Spinal cord (tissue), 9 donors: ENCODE measurements at regions not wholly inside any gene's neighbourhood (a gene's known extent, or its start where the extent isn't known, plus 50 kb on each side); places are given as distances from the start of the nearest gene placed in this dataset.
A peak's percentile ranks its signal among the peaks of the same experiment; 100 is the strongest.
"Not testable (repeated sequence)": the region's sequence is repeated elsewhere in the genome, so short reads cannot be mapped to it uniquely, and the experiment has no call there.

Experiments used
- DNase-seq, 6 donors: peaks; one replicate each; pipeline versions ENCODE4 v3.0.0 to v3.0.0-alpha.2; 2013 to 2015; ENCODE audit warnings: low spot score in 6 of 6, low read depth in 4 of 6
- H3K27ac ChIP-seq: one replicate; pipeline ENCODE4 v1.5.1; 2013; ENCODE audit warnings: low read depth, low read length, control low read depth
- H3K27me3 ChIP-seq: one replicate; pipeline ENCODE4 v1.6.1; 2013; ENCODE audit warnings: low read length; ENCODE audit not compliant: control insufficient read depth, insufficient read depth
- H3K36me3 ChIP-seq: one replicate; pipeline ENCODE4 v1.6.1; 2013; ENCODE audit warnings: low read length; ENCODE audit not compliant: control insufficient read depth, insufficient read depth
- H3K4me1 ChIP-seq: one replicate; pipeline ENCODE4 v1.6.1; 2013; ENCODE audit warnings: low read length; ENCODE audit not compliant: control insufficient read depth, insufficient read depth
- H3K4me3 ChIP-seq: one replicate; pipeline ENCODE4 v1.5.1; 2013; ENCODE audit warnings: low read depth, low read length, control low read depth
- H3K9me3 ChIP-seq: one replicate; pipeline ENCODE4 v1.6.1; 2013; ENCODE audit warnings: low read length; ENCODE audit not compliant: control insufficient read depth, insufficient read depth
- WGBS: methylation state at CpG from one replicate; pipeline ENCODE4 v1.1.5; 2013; ENCODE audit warnings: missing lambda C conversion rate; ENCODE audit not compliant: insufficient coverage; 5-methylcytosine and 5-hydroxymethylcytosine counted together
- donor health status: healthy.

- Histone ChIP-seq H3K27me3 (no peaks in the 10 kb centered on the region), H3K4me3 (no peak overlapping the region), H3K27ac (no peak overlapping the region), H3K4me1 (no peaks in the 10 kb centered on the region), H3K36me3 (no peaks in the 10 kb centered on the region), H3K9me3 (no peaks in the 10 kb centered on the region)
- DNase-seq: no peak
These were observed 73.1 kb upstream of the RBMS1 start for GRCh38 chr2:160566717-160567116.

- WGBS: 98% methylated on average over 3 of the region's 3 CpGs
- H3K27me3 ChIP-seq: no peaks in the 10 kb centered on the region
- no peaks in the 10 kb centered on the region for H3K36me3 ChIP-seq
- no peak for DNase-seq
- no peaks in the 10 kb centered on the region for H3K9me3 ChIP-seq
- H3K27ac ChIP-seq: no peak overlapping the region
- no peak overlapping the region for H3K4me3 ChIP-seq
- no peaks in the 10 kb centered on the region for H3K4me1 ChIP-seq
These were observed 75.2 kb upstream of the RBMS1 start for GRCh38 chr2:160568856-160569255.

- H3K4me3 ChIP-seq: no peak overlapping the region
- no peak overlapping the region for H3K27ac ChIP-seq
- H3K36me3 ChIP-seq: no peaks in the 10 kb centered on the region
- 91% methylated on average over 2 of the region's 2 CpGs for WGBS
- no peaks in the 10 kb centered on the region for H3K9me3 ChIP-seq
- no peaks in the 10 kb centered on the region for H3K27me3 ChIP-seq
- no peaks in the 10 kb centered on the region for H3K4me1 ChIP-seq
- DNase-seq: no peak
These were observed 76.8 kb upstream of the RBMS1 start for GRCh38 chr2:160570376-160570775.

- Histone ChIP-seq H3K27me3 (no peaks in the 10 kb centered on the region), H3K4me3 (no peak overlapping the region), H3K36me3 (no peaks in the 10 kb centered on the region), H3K9me3 (no peaks in the 10 kb centered on the region), H3K4me1 (no peaks in the 10 kb centered on the region), H3K27ac (no peak overlapping the region)
- no peak for DNase-seq
- 100% methylated on average over 1 of the region's 1 CpG for WGBS
These were observed 81.0 kb upstream of the RBMS1 start for GRCh38 chr2:160574468-160575140.

GRCh38 chr2:160575368-160575767 lies 81.8 kb upstream of the RBMS1 start:
- Histone ChIP-seq H3K27me3 (no peaks in the 10 kb centered on the region), H3K9me3 (no peaks in the 10 kb centered on the region)
- DNase-seq: no peak

GRCh38 chr2:160576054-160576499 lies 82.5 kb upstream of the RBMS1 start:
- no peaks in the 10 kb centered on the region for H3K4me1 ChIP-seq
- no peaks in the 10 kb centered on the region for H3K9me3 ChIP-seq
- H3K27ac ChIP-seq: no peak overlapping the region
- no peak for DNase-seq
- H3K4me3 ChIP-seq: no peak overlapping the region
- no CpG with 5 or more reads among the region's 1 CpG for WGBS
- H3K27me3 ChIP-seq: no peaks in the 10 kb centered on the region
- H3K36me3 ChIP-seq: no peaks in the 10 kb centered on the region

More at GRCh38 chr2:160575368-160575767, 81.8 kb upstream of the RBMS1 start:
- Histone ChIP-seq H3K27ac (no peak overlapping the region), H3K4me1 (no peaks in the 10 kb centered on the region), H3K36me3 (no peaks in the 10 kb centered on the region), H3K4me3 (no peak overlapping the region)

GRCh38 chr2:160577081-160577480 lies 83.5 kb upstream of the RBMS1 start:
- not testable (repeated sequence) for H3K27ac ChIP-seq, H3K4me1 ChIP-seq, H3K36me3 ChIP-seq, H3K4me3 ChIP-seq, H3K27me3 ChIP-seq, H3K9me3 ChIP-seq, DNase-seq
- WGBS: 83% methylated on average over 1 of the region's 1 CpG

- WGBS: 80% methylated on average over 1 of the region's 3 CpGs
- H3K4me3 ChIP-seq: no peak overlapping the region
- H3K4me1 ChIP-seq: peaks cover 8% of the 10 kb centered on the region
- no peak overlapping the region for H3K27ac ChIP-seq
- no peaks in the 10 kb centered on the region for H3K36me3 ChIP-seq
- H3K27me3 ChIP-seq: no peaks in the 10 kb centered on the region
- DNase-seq: no peak
- H3K9me3 ChIP-seq: no peaks in the 10 kb centered on the region
These were observed 87.4 kb upstream of the RBMS1 start for GRCh38 chr2:160581035-160581434.

- 65% methylated on average over 4 of the region's 5 CpGs for WGBS
- H3K9me3 ChIP-seq: no peaks in the 10 kb centered on the region
- H3K36me3 ChIP-seq: no peaks in the 10 kb centered on the region
- H3K4me3 ChIP-seq: no peak overlapping the region
- no peaks in the 10 kb centered on the region for H3K27me3 ChIP-seq
- peaks cover 8% of the 10 kb centered on the region for H3K4me1 ChIP-seq
- no peak for DNase-seq
- H3K27ac ChIP-seq: no peak overlapping the region
These were observed 87.8 kb upstream of the RBMS1 start for GRCh38 chr2:160581448-160581847.

GRCh38 chr2:160582081-160582480 lies 88.5 kb upstream of the RBMS1 start:
- Histone ChIP-seq H3K27me3 (no peaks in the 10 kb centered on the region), H3K4me3 (no peak overlapping the region), H3K9me3 (no peaks in the 10 kb centered on the region), H3K27ac (peak overlapping the region; percentile 25), H3K36me3 (no peaks in the 10 kb centered on the region), H3K4me1 (peaks cover 8% of the 10 kb centered on the region)
- 80% methylated on average over 1 of the region's 2 CpGs for WGBS
- peak in 1 of 6 donors; percentile 20 for DNase-seq
